ENCODE measurements at regions not wholly inside any gene's neighbourhood (a gene's known extent, or its start where the extent isn't known, plus 50 kb on each side); places are given as distances from the start of the nearest gene placed in this dataset.

- DNase-seq: no peak
Measured at GRCh38 chr2:4391013-4391412, 687.6 kb downstream of the DCDC2C start.

- no peak for DNase-seq
Measured at GRCh38 chr2:4404363-4404762, 701.0 kb downstream of the DCDC2C start.

- DNase-seq: no peak
Measured at GRCh38 chr2:4408321-4408720, 704.9 kb downstream of the DCDC2C start.

- no peak for DNase-seq
Measured at GRCh38 chr2:4412637-4413187, 709.3 kb downstream of the DCDC2C start.

- no peak for DNase-seq
Measured at GRCh38 chr2:4415171-4415570, 711.8 kb downstream of the DCDC2C start.

- no peak for DNase-seq
Measured at GRCh38 chr2:4415810-4416413, 712.5 kb downstream of the DCDC2C start.

GRCh38 chr2:4416431-4416830 lies 713.1 kb downstream of the DCDC2C start:
- DNase-seq: no peak

GRCh38 chr2:4417771-4418170 lies 714.4 kb downstream of the DCDC2C start:
- no peak for DNase-seq

GRCh38 chr2:4420032-4420431 lies 716.7 kb downstream of the DCDC2C start:
- DNase-seq: no peak

GRCh38 chr2:4424153-4424552 lies 720.8 kb downstream of the DCDC2C start:
- DNase-seq: no peak

- DNase-seq: no peak
Measured at GRCh38 chr2:4427083-4427482, 723.7 kb downstream of the DCDC2C start.

GRCh38 chr2:4445821-4446220 lies 742.4 kb downstream of the DCDC2C start:
- DNase-seq: no peak

GRCh38 chr2:4454907-4455306 lies 751.5 kb downstream of the DCDC2C start:
- no peak for DNase-seq

GRCh38 chr2:4455486-4456155 lies 752.2 kb downstream of the DCDC2C start:
- DNase-seq: no peak

GRCh38 chr2:4464634-4465266 lies 761.4 kb downstream of the DCDC2C start:
- DNase-seq: no peak

GRCh38 chr2:4465671-4466070 lies 762.3 kb downstream of the DCDC2C start:
- no peak for DNase-seq

GRCh38 chr2:4475618-4476017 lies 772.2 kb downstream of the DCDC2C start:
- no peak for DNase-seq

- DNase-seq: no peak
Measured at GRCh38 chr2:4483050-4483449, 779.7 kb downstream of the DCDC2C start.

GRCh38 chr2:4486971-4487370 lies 783.6 kb downstream of the DCDC2C start:
- no peak for DNase-seq

GRCh38 chr2:4499316-4500030 lies 796.1 kb downstream of the DCDC2C start:
- no peak for DNase-seq

GRCh38 chr2:4501525-4501924 lies 798.1 kb downstream of the DCDC2C start:
- DNase-seq: no peak

- no peak for DNase-seq
Measured at GRCh38 chr2:4502230-4502843, 799.0 kb downstream of the DCDC2C start.

- no peak for DNase-seq
Measured at GRCh38 chr2:4507661-4508060, 804.3 kb downstream of the DCDC2C start.
